ENCODE measurements at regions not wholly inside any gene's neighbourhood (a gene's known extent, or its start where the extent isn't known, plus 50 kb on each side); places are given as distances from the start of the nearest gene placed in this dataset.

GRCh38 chr12:46506961-46507360 lies 134.4 kb upstream of the SLC38A2 start:
- no peak for DNase-seq
- H3K9me3 Mint-ChIP-seq: peaks cover 83% of the 10 kb centered on the region

GRCh38 chr12:46506198-46506597 lies 133.6 kb upstream of the SLC38A2 start:
- no peak for DNase-seq
- peaks cover 87% of the 10 kb centered on the region for H3K36me3 Mint-ChIP-seq (ENCODE audit: low read depth)
- H3K9me3 Mint-ChIP-seq: peaks cover 81% of the 10 kb centered on the region
- H3K4me1 Mint-ChIP-seq (ENCODE audit: low read depth): peaks cover 30% of the 10 kb centered on the region
- no peaks in the 10 kb centered on the region for H3K27me3 Mint-ChIP-seq (ENCODE audit: insufficient read depth)
- TF ChIP-seq, protein P1, sequence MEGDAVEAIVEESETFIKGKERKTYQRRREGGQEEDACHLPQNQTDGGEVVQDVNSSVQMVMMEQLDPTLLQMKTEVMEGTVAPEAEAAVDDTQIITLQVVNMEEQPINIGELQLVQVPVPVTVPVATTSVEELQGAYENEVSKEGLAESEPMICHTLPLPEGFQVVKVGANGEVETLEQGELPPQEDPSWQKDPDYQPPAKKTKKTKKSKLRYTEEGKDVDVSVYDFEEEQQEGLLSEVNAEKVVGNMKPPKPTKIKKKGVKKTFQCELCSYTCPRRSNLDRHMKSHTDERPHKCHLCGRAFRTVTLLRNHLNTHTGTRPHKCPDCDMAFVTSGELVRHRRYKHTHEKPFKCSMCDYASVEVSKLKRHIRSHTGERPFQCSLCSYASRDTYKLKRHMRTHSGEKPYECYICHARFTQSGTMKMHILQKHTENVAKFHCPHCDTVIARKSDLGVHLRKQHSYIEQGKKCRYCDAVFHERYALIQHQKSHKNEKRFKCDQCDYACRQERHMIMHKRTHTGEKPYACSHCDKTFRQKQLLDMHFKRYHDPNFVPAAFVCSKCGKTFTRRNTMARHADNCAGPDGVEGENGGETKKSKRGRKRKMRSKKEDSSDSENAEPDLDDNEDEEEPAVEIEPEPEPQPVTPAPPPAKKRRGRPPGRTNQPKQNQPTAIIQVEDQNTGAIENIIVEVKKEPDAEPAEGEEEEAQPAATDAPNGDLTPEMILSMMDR (IDR thresholded peaks at IDR 0.05): no peak
- H3K4me3 Mint-ChIP-seq: no peak overlapping the region
- no peak overlapping the region for H3K27ac Mint-ChIP-seq

More at GRCh38 chr12:46506961-46507360, 134.4 kb upstream of the SLC38A2 start:
- H3K4me3 Mint-ChIP-seq: no peak overlapping the region
- no peaks in the 10 kb centered on the region for H3K27me3 Mint-ChIP-seq (ENCODE audit: insufficient read depth)
- peaks cover 89% of the 10 kb centered on the region for H3K36me3 Mint-ChIP-seq (ENCODE audit: low read depth)
- TF ChIP-seq, protein P1 (IDR thresholded peaks at IDR 0.05): no peak
- H3K27ac Mint-ChIP-seq: no peak overlapping the region
- H3K4me1 Mint-ChIP-seq (ENCODE audit: low read depth): peaks cover 30% of the 10 kb centered on the region

DNA sequence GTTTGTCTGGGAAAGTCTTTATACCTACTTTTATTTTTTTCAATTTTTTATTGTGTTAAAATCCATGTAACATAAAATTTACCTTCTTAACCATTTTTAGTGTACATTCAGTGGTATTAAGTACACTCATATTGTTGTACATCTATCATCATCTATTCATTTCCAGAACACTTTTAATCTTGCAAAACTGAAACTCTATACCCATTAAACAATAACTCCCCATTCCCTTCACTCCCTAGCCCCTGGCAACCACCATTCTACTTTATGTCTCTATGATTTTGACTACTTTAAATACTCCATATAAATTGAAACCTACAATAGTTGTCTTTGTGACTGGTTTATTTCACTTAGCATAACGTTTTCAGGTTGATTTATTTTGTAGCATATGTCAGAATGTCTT lies 131.9 kb upstream of the SLC38A2 start:
- H3K36me3 Mint-ChIP-seq (ENCODE audit: low read depth): peaks cover 83% of the 10 kb centered on the region
- H3K27ac Mint-ChIP-seq: no peak overlapping the region
- H3K9me3 Mint-ChIP-seq: peaks cover 75% of the 10 kb centered on the region
- peaks cover 30% of the 10 kb centered on the region for H3K4me1 Mint-ChIP-seq (ENCODE audit: low read depth)
- no peaks in the 10 kb centered on the region for H3K27me3 Mint-ChIP-seq (ENCODE audit: insufficient read depth)
- H3K4me3 Mint-ChIP-seq: no peak overlapping the region
- no peak for DNase-seq
- TF ChIP-seq, protein P1 (IDR thresholded peaks at IDR 0.05): no peak

DNA sequence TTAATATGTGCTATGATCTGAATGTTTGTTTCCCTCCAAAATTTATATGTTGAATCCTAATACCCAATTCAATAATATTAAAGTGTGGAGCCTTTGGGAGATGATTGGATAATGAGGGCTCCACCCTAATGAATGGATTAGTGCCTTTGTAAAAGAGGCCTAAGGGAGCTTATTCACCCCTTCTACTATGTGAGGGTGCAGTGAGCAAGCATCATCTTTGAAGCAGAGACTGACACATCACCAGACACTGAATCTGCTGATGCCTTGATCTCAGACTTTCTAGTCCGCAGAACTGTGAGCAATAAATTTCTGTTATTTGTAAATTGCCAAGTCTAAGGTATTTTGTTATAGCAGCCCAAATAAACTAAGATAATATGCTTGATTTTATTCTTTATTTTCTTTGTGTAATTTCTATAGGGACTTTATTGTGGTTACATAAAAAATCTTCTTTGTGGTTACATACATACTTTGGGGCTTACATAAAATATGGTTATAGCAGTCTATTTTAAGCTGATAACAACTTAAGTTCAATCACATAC lies 131.1 kb upstream of the SLC38A2 start:
- Mint-ChIP-seq H3K27ac (no peak overlapping the region), H3K27me3 (ENCODE audit: insufficient read depth) (no peaks in the 10 kb centered on the region), H3K4me3 (no peak overlapping the region), H3K9me3 (peaks cover 67% of the 10 kb centered on the region), H3K36me3 (ENCODE audit: low read depth) (peaks cover 78% of the 10 kb centered on the region), H3K4me1 (ENCODE audit: low read depth) (peaks cover 34% of the 10 kb centered on the region)
- TF ChIP-seq, protein P1 (IDR thresholded peaks at IDR 0.05): no peak
- no peak for DNase-seq

DNA sequence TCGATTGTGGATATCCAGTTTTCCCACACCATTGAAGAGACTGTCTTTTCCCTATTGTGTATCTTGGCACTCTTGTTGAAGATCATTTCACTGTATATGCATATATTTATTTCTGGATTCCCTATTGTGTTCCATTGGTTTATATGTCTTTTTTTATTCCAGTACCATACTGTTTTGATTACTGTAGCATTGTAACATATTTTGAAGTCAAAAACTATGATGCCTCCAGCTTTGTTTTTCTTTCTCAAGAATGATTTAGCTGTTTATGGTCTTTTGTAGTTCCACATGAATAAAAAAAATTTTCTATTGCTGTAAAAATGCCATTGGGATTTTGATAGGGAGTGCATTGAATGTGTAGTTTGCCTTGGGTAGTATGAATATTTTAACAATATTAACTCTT lies 128.1 kb upstream of the SLC38A2 start:
- DNase-seq: no peak
- H3K27me3 Mint-ChIP-seq (ENCODE audit: insufficient read depth): no peaks in the 10 kb centered on the region
- TF ChIP-seq, protein P1 (IDR thresholded peaks at IDR 0.05): no peak
- peaks cover 24% of the 10 kb centered on the region for H3K4me1 Mint-ChIP-seq (ENCODE audit: low read depth)
- H3K36me3 Mint-ChIP-seq (ENCODE audit: low read depth): peaks cover 53% of the 10 kb centered on the region
- H3K9me3 Mint-ChIP-seq: peaks cover 37% of the 10 kb centered on the region
- no peak overlapping the region for H3K4me3 Mint-ChIP-seq
- H3K27ac Mint-ChIP-seq: no peak overlapping the region

DNA sequence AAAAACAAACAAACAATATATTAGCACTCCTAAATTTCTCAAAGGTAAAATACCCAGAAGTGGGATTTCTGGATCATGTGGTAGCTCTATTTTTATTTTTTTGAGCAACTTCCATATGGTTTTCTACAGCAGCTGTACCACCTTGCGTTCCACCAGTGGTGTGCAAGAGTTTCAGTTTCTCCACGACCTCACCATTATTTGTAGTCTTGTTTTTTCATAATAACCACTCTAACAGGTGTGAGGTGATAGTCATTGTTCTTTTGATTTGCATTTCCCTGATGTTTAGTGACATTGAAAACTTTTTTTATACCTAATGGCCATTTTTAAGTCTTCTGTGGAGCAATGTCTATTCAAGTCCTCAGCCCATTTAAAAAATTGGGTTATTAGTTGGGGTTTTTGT lies 127.3 kb upstream of the SLC38A2 start:
- peaks cover 33% of the 10 kb centered on the region for H3K9me3 Mint-ChIP-seq
- H3K4me1 Mint-ChIP-seq (ENCODE audit: low read depth): peaks cover 23% of the 10 kb centered on the region
- DNase-seq: no peak

More for the DNA sequence above, 127.3 kb upstream of the SLC38A2 start:
- TF ChIP-seq, protein P1 (IDR thresholded peaks at IDR 0.05): no peak
- no peak overlapping the region for H3K27ac Mint-ChIP-seq
- peaks cover 46% of the 10 kb centered on the region for H3K36me3 Mint-ChIP-seq (ENCODE audit: low read depth)
- no peak overlapping the region for H3K4me3 Mint-ChIP-seq
- H3K27me3 Mint-ChIP-seq (ENCODE audit: insufficient read depth): no peaks in the 10 kb centered on the region

Data from HFFc6 (cell line).